Left ventricle myocardium inferior (tissue), 1 donor: ENCODE measurements at regions not wholly inside any gene's neighbourhood (a gene's known extent, or its start where the extent isn't known, plus 50 kb on each side); places are given as distances from the start of the nearest gene placed in this dataset.

Source experiments
- DNase-seq: peaks from one replicate; pipeline ENCODE4 v3.0.0-alpha.2; 2020
- H3K27ac ChIP-seq: fragments of 200-600 bp; replicated peaks from 2 replicates; pipeline ENCODE4 v1.8.0; 2021
- H3K27me3 ChIP-seq: fragments of 200-600 bp; 2 replicates; pipeline ENCODE4 v1.8.0; 2021; ENCODE audit warnings: low read depth
- H3K36me3 ChIP-seq: fragments of 200-600 bp; 2 replicates; pipeline ENCODE4 v1.8.0; 2021
- H3K4me1 ChIP-seq: fragments of 200-600 bp; 2 replicates; pipeline ENCODE4 v1.8.0; 2021
- H3K4me3 ChIP-seq: fragments of 200-600 bp; 2 replicates; pipeline ENCODE4 v1.8.0; 2021; ENCODE audit warnings: mild to moderate bottlenecking, moderate library complexity
- H3K9me3 ChIP-seq: fragments of 200-600 bp; replicated peaks from 2 replicates; pipeline ENCODE4 v1.8.0; 2021
- intact Hi-C: fragments of 100-400 bp; cut with micrococcal nuclease; formaldehyde crosslinking; loops from one replicate; pipeline ENCODE4 v1.11.0; 2022
- TF ChIP-seq, protein P1 (sequence below): fragments of 200-600 bp; IDR thresholded peaks from 2 replicates; pipeline ENCODE4 v1.8.0; 2021; ENCODE audit warnings: antibody characterized with exemption, mild to moderate bottlenecking, borderline replicate concordance
- donor health status: DM: no; HTN: yes; CAD: no; lungs with severe emphysema.

- H3K27ac ChIP-seq, result no peak overlapping the region
- intact Hi-C loops, result no loop called here
- H3K4me1 ChIP-seq, result no peaks in the 10 kb centered on the region
- no peak for DNase-seq
- TF ChIP-seq, protein P1, sequence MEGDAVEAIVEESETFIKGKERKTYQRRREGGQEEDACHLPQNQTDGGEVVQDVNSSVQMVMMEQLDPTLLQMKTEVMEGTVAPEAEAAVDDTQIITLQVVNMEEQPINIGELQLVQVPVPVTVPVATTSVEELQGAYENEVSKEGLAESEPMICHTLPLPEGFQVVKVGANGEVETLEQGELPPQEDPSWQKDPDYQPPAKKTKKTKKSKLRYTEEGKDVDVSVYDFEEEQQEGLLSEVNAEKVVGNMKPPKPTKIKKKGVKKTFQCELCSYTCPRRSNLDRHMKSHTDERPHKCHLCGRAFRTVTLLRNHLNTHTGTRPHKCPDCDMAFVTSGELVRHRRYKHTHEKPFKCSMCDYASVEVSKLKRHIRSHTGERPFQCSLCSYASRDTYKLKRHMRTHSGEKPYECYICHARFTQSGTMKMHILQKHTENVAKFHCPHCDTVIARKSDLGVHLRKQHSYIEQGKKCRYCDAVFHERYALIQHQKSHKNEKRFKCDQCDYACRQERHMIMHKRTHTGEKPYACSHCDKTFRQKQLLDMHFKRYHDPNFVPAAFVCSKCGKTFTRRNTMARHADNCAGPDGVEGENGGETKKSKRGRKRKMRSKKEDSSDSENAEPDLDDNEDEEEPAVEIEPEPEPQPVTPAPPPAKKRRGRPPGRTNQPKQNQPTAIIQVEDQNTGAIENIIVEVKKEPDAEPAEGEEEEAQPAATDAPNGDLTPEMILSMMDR, result no peak
- H3K27me3 ChIP-seq, result no peaks in the 10 kb centered on the region
- no peaks in the 10 kb centered on the region for H3K36me3 ChIP-seq
- H3K9me3 ChIP-seq, result peaks cover 14% of the 10 kb centered on the region
- H3K4me3 ChIP-seq, result no peak overlapping the region
These were observed 224.3 kb upstream of the MDGA2 start for GRCh38 chr14:47899685-47900084.

GRCh38 chr14:47874350-47874749, 198.9 kb upstream of the MDGA2 start:
- Histone ChIP-seq H3K36me3 (no peaks in the 10 kb centered on the region), H3K9me3 (peaks cover 5% of the 10 kb centered on the region)

DNA sequence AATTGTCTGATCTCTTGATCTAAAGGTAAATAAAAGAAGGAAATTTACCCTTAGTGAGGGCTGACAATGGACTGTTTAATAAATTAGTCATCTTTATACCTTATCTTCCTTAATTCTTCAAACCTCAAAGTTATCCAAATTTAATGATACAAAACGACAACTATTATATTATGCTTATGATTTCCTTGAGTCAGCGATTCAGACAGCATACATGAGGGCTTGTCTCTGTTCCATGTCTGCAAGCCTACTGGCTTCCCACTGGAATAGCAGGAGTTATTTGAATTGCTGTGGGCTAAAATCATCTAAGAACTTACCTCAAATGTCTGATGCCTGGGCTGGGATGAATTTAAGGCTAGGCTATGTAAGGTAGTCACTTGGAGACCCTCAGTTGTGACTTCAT, 197.2 kb upstream of the MDGA2 start:
- no peaks in the 10 kb centered on the region for H3K4me1 ChIP-seq
- intact Hi-C loops, result no loop called here
- TF ChIP-seq, protein P1, result no peak

More at GRCh38 chr14:47874350-47874749, 198.9 kb upstream of the MDGA2 start:
- TF ChIP-seq, protein P1, result no peak
- H3K27me3 ChIP-seq, result no peaks in the 10 kb centered on the region
- no peak overlapping the region for H3K27ac ChIP-seq
- no peak overlapping the region for H3K4me3 ChIP-seq
- intact Hi-C loops, result no loop called here
- DNase-seq, result no peak
- H3K4me1 ChIP-seq, result no peaks in the 10 kb centered on the region

GRCh38 chr14:47863441-47863840, 188.0 kb upstream of the MDGA2 start:
- Histone ChIP-seq H3K27me3 (no peaks in the 10 kb centered on the region), H3K27ac (no peak overlapping the region), H3K36me3 (no peaks in the 10 kb centered on the region), H3K4me3 (no peak overlapping the region), H3K9me3 (peaks cover 8% of the 10 kb centered on the region), H3K4me1 (no peaks in the 10 kb centered on the region)
- intact Hi-C loops, result no loop called here
- TF ChIP-seq, protein P1, result no peak
- DNase-seq, result no peak

More for the DNA sequence above, 197.2 kb upstream of the MDGA2 start:
- DNase-seq, result no peak
- Histone ChIP-seq H3K27me3 (no peaks in the 10 kb centered on the region), H3K9me3 (no peaks in the 10 kb centered on the region), H3K27ac (no peak overlapping the region), H3K4me3 (no peak overlapping the region), H3K36me3 (no peaks in the 10 kb centered on the region)

GRCh38 chr14:47857646-47858045, 182.2 kb upstream of the MDGA2 start:
- Histone ChIP-seq H3K27ac (no peak overlapping the region), H3K4me3 (no peak overlapping the region), H3K4me1 (no peaks in the 10 kb centered on the region), H3K27me3 (no peaks in the 10 kb centered on the region), H3K36me3 (no peaks in the 10 kb centered on the region), H3K9me3 (peaks cover 17% of the 10 kb centered on the region)
- TF ChIP-seq, protein P1, result no peak
- DNase-seq, result no peak
- intact Hi-C loops, result no loop called here

- Histone ChIP-seq H3K27me3 (no peaks in the 10 kb centered on the region), H3K4me1 (no peaks in the 10 kb centered on the region), H3K9me3 (peaks cover 27% of the 10 kb centered on the region), H3K27ac (no peak overlapping the region), H3K4me3 (no peak overlapping the region), H3K36me3 (no peaks in the 10 kb centered on the region)
- intact Hi-C loops, result no loop called here
- DNase-seq, result no peak
- TF ChIP-seq, protein P1, result no peak
These were observed 176.9 kb upstream of the MDGA2 start for GRCh38 chr14:47852278-47852677.
